ENCODE measurements at regions not wholly inside any gene's neighbourhood (a gene's known extent, or its start where the extent isn't known, plus 50 kb on each side); places are given as distances from the start of the nearest gene placed in this dataset.

DNA sequence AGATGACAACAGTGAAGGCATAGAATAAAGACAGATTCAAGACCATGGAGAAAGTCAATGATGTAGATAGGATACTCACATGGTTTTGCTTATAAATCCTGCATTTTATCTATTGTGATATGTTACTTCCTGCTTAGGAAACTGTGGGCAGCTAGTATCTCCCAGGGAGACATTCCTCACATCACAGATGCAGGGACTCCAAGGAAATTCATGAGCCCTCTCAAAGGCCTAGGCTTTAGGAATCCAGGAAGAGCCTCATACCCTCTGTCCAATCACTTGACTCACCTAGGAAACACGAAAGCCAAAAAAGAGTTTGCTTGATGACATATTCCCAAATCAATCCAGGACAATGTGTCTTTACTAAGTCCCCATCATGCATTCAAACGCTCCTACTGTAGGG, 247.8 kb upstream of the KLHL29 start:
- no peak for TF ChIP-seq CTCF (IDR thresholded peaks at IDR 0.05)
- no peak for TF ChIP-seq EP300 (IDR thresholded peaks at IDR 0.05)
- TF ChIP-seq POLR2A (IDR thresholded peaks at IDR 0.05), result no peak

All from ovary (tissue), 3 donors.